ENCODE measurements at regions not wholly inside any gene's neighbourhood (a gene's known extent, or its start where the extent isn't known, plus 50 kb on each side); places are given as distances from the start of the nearest gene placed in this dataset.

- no peak overlapping the region for H3K4me3 ChIP-seq (ENCODE audit: low read length)
- TF ChIP-seq EZH2phosphoT487 (IDR thresholded peaks at IDR 0.05; ENCODE audit: borderline replicate concordance, low read length): no peak
- no peak for TF ChIP-seq CTCF (IDR thresholded peaks at IDR 0.05; ENCODE audit: low read depth, low read length, poor library complexity, severe bottlenecking)
- H3K4me1 ChIP-seq (ENCODE audit: control insufficient read depth, low read length): peaks cover 13% of the 10 kb centered on the region
- no peak overlapping the region for H3K27ac ChIP-seq (ENCODE audit: low read depth, low read length)
- H3K9me3 ChIP-seq (ENCODE audit: control insufficient read depth, insufficient read depth, low read length): no peaks in the 10 kb centered on the region
- H3K9me2 ChIP-seq (replicated peaks; ENCODE audit: control insufficient read depth, low read length): no peaks in the 10 kb centered on the region
- no peaks in the 10 kb centered on the region for H3K79me2 ChIP-seq (ENCODE audit: control insufficient read depth, low read length)
- H3K4me2 ChIP-seq (ENCODE audit: low read length): no peak overlapping the region
- H3K36me3 ChIP-seq (ENCODE audit: control insufficient read depth, low read length): no peaks in the 10 kb centered on the region
- no peaks in the 10 kb centered on the region for H3K27me3 ChIP-seq (ENCODE audit: control insufficient read depth, low read length)
- H4K20me1 ChIP-seq (ENCODE audit: control insufficient read depth, insufficient read depth, low read depth, low read length): no peaks in the 10 kb centered on the region
- no peaks in the 10 kb centered on the region; the same call in 1 of the 2 replicates for H3F3A ChIP-seq (ENCODE audit: control insufficient read depth, insufficient read depth)
Measured at GRCh38 chr21:38905752-38906151, 100.0 kb downstream of the ETS2 start.

- Histone ChIP-seq H3K9me2 (replicated peaks; ENCODE audit: control insufficient read depth, low read length) (no peaks in the 10 kb centered on the region), H3K4me1 (ENCODE audit: control insufficient read depth, low read length) (peaks cover 17% of the 10 kb centered on the region), H4K20me1 (ENCODE audit: control insufficient read depth, insufficient read depth, low read depth, low read length) (no peaks in the 10 kb centered on the region), H3K36me3 (ENCODE audit: control insufficient read depth, low read length) (no peaks in the 10 kb centered on the region), H3K27ac (ENCODE audit: low read depth, low read length) (no peak overlapping the region), H3K4me3 (ENCODE audit: low read length) (no peak overlapping the region), H3K27me3 (ENCODE audit: control insufficient read depth, low read length) (no peaks in the 10 kb centered on the region), H3K4me2 (ENCODE audit: low read length) (no peak overlapping the region), H3K9me3 (ENCODE audit: control insufficient read depth, insufficient read depth, low read length) (no peaks in the 10 kb centered on the region), H3K79me2 (ENCODE audit: control insufficient read depth, low read length) (no peaks in the 10 kb centered on the region), H3F3A (ENCODE audit: control insufficient read depth, insufficient read depth) (no peaks in the 10 kb centered on the region; the same call in 1 of the 2 replicates)
- TF ChIP-seq CTCF (IDR thresholded peaks at IDR 0.05; ENCODE audit: low read depth, low read length, poor library complexity, severe bottlenecking) (no peak), EZH2phosphoT487 (IDR thresholded peaks at IDR 0.05; ENCODE audit: borderline replicate concordance, low read length) (no peak)
Measured at GRCh38 chr21:38905328-38905727, 99.6 kb downstream of the ETS2 start.

- TF ChIP-seq CTCF (IDR thresholded peaks at IDR 0.05; ENCODE audit: low read depth, low read length, poor library complexity, severe bottlenecking): no peak
- no peak for TF ChIP-seq EZH2phosphoT487 (IDR thresholded peaks at IDR 0.05; ENCODE audit: borderline replicate concordance, low read length)
- H3K79me2 ChIP-seq (ENCODE audit: control insufficient read depth, low read length): no peaks in the 10 kb centered on the region
- peaks cover 29% of the 10 kb centered on the region for H3K4me1 ChIP-seq (ENCODE audit: control insufficient read depth, low read length)
- H3K9me3 ChIP-seq (ENCODE audit: control insufficient read depth, insufficient read depth, low read length): no peaks in the 10 kb centered on the region
- no peak overlapping the region for H3K4me2 ChIP-seq (ENCODE audit: low read length)
- no peaks in the 10 kb centered on the region for H4K20me1 ChIP-seq (ENCODE audit: control insufficient read depth, insufficient read depth, low read depth, low read length)
- H3K9me2 ChIP-seq (replicated peaks; ENCODE audit: control insufficient read depth, low read length): no peaks in the 10 kb centered on the region
- no peak overlapping the region for H3K4me3 ChIP-seq (ENCODE audit: low read length)
- no peak overlapping the region for H3K27ac ChIP-seq (ENCODE audit: low read depth, low read length)
- H3K27me3 ChIP-seq (ENCODE audit: control insufficient read depth, low read length): no peaks in the 10 kb centered on the region
- no peaks in the 10 kb centered on the region; the same call in 1 of the 2 replicates for H3F3A ChIP-seq (ENCODE audit: control insufficient read depth, insufficient read depth)
- no peaks in the 10 kb centered on the region for H3K36me3 ChIP-seq (ENCODE audit: control insufficient read depth, low read length)
Measured at GRCh38 chr21:38903690-38904139, 98.0 kb downstream of the ETS2 start.
